Retinal pigment epithelial cell (primary cell): ENCODE measurements at regions not wholly inside any gene's neighbourhood (a gene's known extent, or its start where the extent isn't known, plus 50 kb on each side); places are given as distances from the start of the nearest gene placed in this dataset.

ENCODE experiments used
- DNase-seq: peaks from one replicate; pipeline ENCODE4 v3.0.0-alpha.2; 2010; ENCODE audit warnings: low read depth
- H3K4me3 ChIP-seq: 2 replicates; pipeline ENCODE4 v1.5.1; 2011; ENCODE audit warnings: mild to moderate bottlenecking, low read length, control low read depth, moderate library complexity
- CTCF ChIP-seq: conservative IDR thresholded peaks from 2 replicates; pipeline ENCODE4 v1.5.1; 2011; ENCODE audit warnings: low read depth, low read length, control low read depth, inconsistent platforms

GRCh38 chr16:9595393-9595792 is 503.9 kb downstream of the HAPSTR1 start:
- DNase-seq: no peak
- no peak overlapping the region for H3K4me3 ChIP-seq
- no peak for TF ChIP-seq CTCF

- no peak for TF ChIP-seq CTCF
- DNase-seq: no peak
- H3K4me3 ChIP-seq: no peak overlapping the region
Observed at GRCh38 chr16:9596788-9597187, 505.3 kb downstream of the HAPSTR1 start.

- H3K4me3 ChIP-seq: no peak overlapping the region
- no peak for TF ChIP-seq CTCF
- DNase-seq: no peak
Observed at GRCh38 chr16:9597967-9598730, 506.7 kb downstream of the HAPSTR1 start.

- no peak for TF ChIP-seq CTCF
- no peak overlapping the region for H3K4me3 ChIP-seq
- no peak for DNase-seq
Observed at GRCh38 chr16:9598731-9599083, 507.3 kb downstream of the HAPSTR1 start.

GRCh38 chr16:9599415-9600120 is 508.1 kb downstream of the HAPSTR1 start:
- DNase-seq: no peak
- TF ChIP-seq CTCF: no peak
- no peak overlapping the region for H3K4me3 ChIP-seq

GRCh38 chr16:9602189-9602588 is 510.7 kb downstream of the HAPSTR1 start:
- no peak for TF ChIP-seq CTCF
- no peak for DNase-seq
- no peak overlapping the region for H3K4me3 ChIP-seq

- H3K4me3 ChIP-seq: no peak overlapping the region
- no peak for DNase-seq
- TF ChIP-seq CTCF: no peak
Observed at GRCh38 chr16:9603316-9603715, 511.9 kb downstream of the HAPSTR1 start.
